SK-N-SH (cell line): ENCODE measurements at regions not wholly inside any gene's neighbourhood (a gene's known extent, or its start where the extent isn't known, plus 50 kb on each side); places are given as distances from the start of the nearest gene placed in this dataset.

ENCODE experiments used
- CTCF ChIP-seq: fragments of 200-600 bp; sonication (generic); IDR thresholded peaks from 2 replicates; pipeline ENCODE4 v1.6.1; 2017; ENCODE audit warnings: antibody characterized with exemption, mild to moderate bottlenecking, moderate library complexity
- ELF1 ChIP-seq: IDR thresholded peaks from 2 replicates; pipeline ENCODE4 v1.4.0; 2012
- EP300 ChIP-seq, 2 experiments: IDR thresholded peaks; 2 replicates each; pipeline versions ENCODE4 v1.4.0 to v1.6.1; 2012; ENCODE audit warnings: borderline replicate concordance in 1 of 2, low read depth in 1 of 2, low read length in 1 of 2
- FOXJ3 ChIP-seq: sonication (generic); formaldehyde crosslinking; IDR thresholded peaks from 2 replicates; pipeline ENCODE4 v1.5.1; 2020; ENCODE audit warnings: mild to moderate bottlenecking, missing genetic modification reagents
- POLR2AphosphoS5 ChIP-seq: IDR thresholded peaks from 2 replicates; pipeline ENCODE4 v1.6.1; 2012; ENCODE audit warnings: low read depth, low read length
- REST ChIP-seq: IDR thresholded peaks from 2 replicates; pipeline ENCODE4 v1.6.1; 2012; ENCODE audit warnings: mild to moderate bottlenecking, low read depth, low read length, moderate library complexity
- SIN3A ChIP-seq: IDR thresholded peaks from 2 replicates; pipeline ENCODE4 v1.6.1; 2012; ENCODE audit warnings: low read depth, mild to moderate bottlenecking, low read length, moderate library complexity, borderline replicate concordance
- TF ChIP-seq, protein P1 (sequence below): fragments of 150-350 bp; IDR thresholded peaks from 2 replicates; pipeline ENCODE4 v1.6.1; 2016; ENCODE audit warnings: mild to moderate bottlenecking, low read depth, low read length

DNA sequence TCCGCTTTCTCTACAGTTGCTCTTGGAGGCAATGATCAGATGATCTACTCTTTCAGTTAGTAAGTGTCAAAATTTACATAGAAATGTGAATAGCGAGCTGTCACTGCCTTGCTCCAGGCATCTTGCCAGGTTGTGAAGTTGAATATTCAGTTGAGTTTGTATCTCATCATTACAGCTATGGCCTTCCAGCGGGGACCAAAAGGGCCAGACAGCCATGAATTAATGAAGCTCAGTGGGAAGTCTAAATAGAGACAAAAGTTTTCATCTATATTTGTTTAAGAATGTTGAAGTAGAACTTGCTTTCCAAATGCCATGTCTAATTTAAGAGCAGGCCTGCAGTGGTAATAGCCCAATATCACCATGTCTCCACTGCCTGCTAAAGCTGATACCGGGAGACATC, 387.8 kb downstream of the FLRT2 start:
- TF ChIP-seq CTCF (no peak), FOXJ3 (no peak), EP300 (IDR thresholded peaks at IDR 0.05; ENCODE audit: borderline replicate concordance in 1 of 2, low read depth in 1 of 2, low read length in 1 of 2) (no peak), ELF1 (no peak), SIN3A (no peak), REST (no peak), POLR2AphosphoS5 (no peak)
- TF ChIP-seq, protein P1, sequence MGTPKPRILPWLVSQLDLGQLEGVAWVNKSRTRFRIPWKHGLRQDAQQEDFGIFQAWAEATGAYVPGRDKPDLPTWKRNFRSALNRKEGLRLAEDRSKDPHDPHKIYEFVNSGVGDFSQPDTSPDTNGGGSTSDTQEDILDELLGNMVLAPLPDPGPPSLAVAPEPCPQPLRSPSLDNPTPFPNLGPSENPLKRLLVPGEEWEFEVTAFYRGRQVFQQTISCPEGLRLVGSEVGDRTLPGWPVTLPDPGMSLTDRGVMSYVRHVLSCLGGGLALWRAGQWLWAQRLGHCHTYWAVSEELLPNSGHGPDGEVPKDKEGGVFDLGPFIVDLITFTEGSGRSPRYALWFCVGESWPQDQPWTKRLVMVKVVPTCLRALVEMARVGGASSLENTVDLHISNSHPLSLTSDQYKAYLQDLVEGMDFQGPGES: no peak
